ENCODE measurements at regions not wholly inside any gene's neighbourhood (a gene's known extent, or its start where the extent isn't known, plus 50 kb on each side); places are given as distances from the start of the nearest gene placed in this dataset.
"Not testable (repeated sequence)": the region's sequence is repeated elsewhere in the genome, so short reads cannot be mapped to it uniquely, and the experiment has no call there.

GRCh38 chr4:114383721-114384120, 214.9 kb upstream of the UGT8 start:
- FAIRE-seq: no peak

GRCh38 chr4:114384629-114385028, 214.0 kb upstream of the UGT8 start:
- FAIRE-seq: peak; percentile 88

- no peak for FAIRE-seq
Measured at GRCh38 chr4:114385195-114385985, 213.2 kb upstream of the UGT8 start.

GRCh38 chr4:114386637-114387233, 211.9 kb upstream of the UGT8 start:
- FAIRE-seq: peak; percentile 83

GRCh38 chr4:114389070-114389685, 209.4 kb upstream of the UGT8 start:
- FAIRE-seq: no peak

- no peak for FAIRE-seq
Measured at GRCh38 chr4:114393295-114394038, 205.1 kb upstream of the UGT8 start.

GRCh38 chr4:114396808-114397207, 201.8 kb upstream of the UGT8 start:
- FAIRE-seq: no peak

- FAIRE-seq: no peak
Measured at GRCh38 chr4:114398410-114398809, 200.2 kb upstream of the UGT8 start.

GRCh38 chr4:114399105-114399504, 199.5 kb upstream of the UGT8 start:
- FAIRE-seq: no peak

GRCh38 chr4:114400531-114400930, 198.1 kb upstream of the UGT8 start:
- no peak for FAIRE-seq

GRCh38 chr4:114401483-114401882, 197.1 kb upstream of the UGT8 start:
- FAIRE-seq: no peak

GRCh38 chr4:114417214-114417613, 181.4 kb upstream of the UGT8 start:
- FAIRE-seq: no peak

GRCh38 chr4:114420069-114420468, 178.5 kb upstream of the UGT8 start:
- FAIRE-seq: no peak

GRCh38 chr4:114423582-114423981, 175.0 kb upstream of the UGT8 start:
- FAIRE-seq: no peak

GRCh38 chr4:114435116-114435515, 163.5 kb upstream of the UGT8 start:
- FAIRE-seq: no peak

GRCh38 chr4:114442856-114443255, 155.8 kb upstream of the UGT8 start:
- FAIRE-seq: no peak

GRCh38 chr4:114444211-114444610, 154.4 kb upstream of the UGT8 start:
- FAIRE-seq: no peak

- not testable (repeated sequence) for FAIRE-seq
Measured at GRCh38 chr4:114447963-114448516, 150.6 kb upstream of the UGT8 start.

- FAIRE-seq: no peak
Measured at GRCh38 chr4:114458728-114459127, 139.9 kb upstream of the UGT8 start.

GRCh38 chr4:114464726-114465272, 133.8 kb upstream of the UGT8 start:
- FAIRE-seq: no peak

GRCh38 chr4:114465766-114466165, 132.8 kb upstream of the UGT8 start:
- FAIRE-seq: no peak

- FAIRE-seq: no peak
Measured at GRCh38 chr4:114466299-114466698, 132.3 kb upstream of the UGT8 start.
